GM23338 (cell line): ENCODE measurements at regions not wholly inside any gene's neighbourhood (a gene's known extent, or its start where the extent isn't known, plus 50 kb on each side); places are given as distances from the start of the nearest gene placed in this dataset.

Source experiments
- ATAC-seq: fragments of 200-7000 bp; cut with Tn5 transposase; 3 replicates; pipeline ENCODE4 v1.9.1; 2020
- DNase-seq: peaks from one replicate; pipeline ENCODE4 v3.0.0-alpha.2; 2015; ENCODE audit warnings: low spot score
- H2AFZ ChIP-seq: fragments of 200-600 bp; sonication (generic); 2 replicates; pipeline ENCODE4 v1.8.0; 2016; ENCODE audit warnings: antibody characterized with exemption, mild to moderate bottlenecking, moderate library complexity
- H3F3A ChIP-seq: fragments of 200-600 bp; sonication (generic); replicated peaks from 2 replicates; pipeline ENCODE4 v1.8.0; 2017; ENCODE audit warnings: antibody characterized with exemption, mixed run types, low read depth
- H3K27ac ChIP-seq: fragments of 200-600 bp; sonication (generic); 2 replicates; pipeline ENCODE4 v1.6.1; 2016; ENCODE audit warnings: low read depth
- H3K27me3 ChIP-seq: fragments of 200-600 bp; sonication (generic); 2 replicates; pipeline ENCODE4 v1.8.0; 2016; ENCODE audit warnings: mild to moderate bottlenecking, mixed run types, moderate library complexity; ENCODE audit not compliant: insufficient read depth
- H3K36me3 ChIP-seq: fragments of 200-600 bp; sonication (generic); 2 replicates; pipeline ENCODE4 v1.8.0; 2016; ENCODE audit warnings: mild to moderate bottlenecking; ENCODE audit not compliant: insufficient read depth
- H3K4me1 ChIP-seq: fragments of 200-600 bp; sonication (generic); 2 replicates; pipeline ENCODE4 v1.8.0; 2016; ENCODE audit warnings: mild to moderate bottlenecking, moderate library complexity; ENCODE audit not compliant: insufficient read depth
- H3K4me2 ChIP-seq: fragments of 200-600 bp; sonication (generic); 2 replicates; pipeline ENCODE4 v1.7.1; 2017; ENCODE audit warnings: mixed run types
- H3K4me3 ChIP-seq: fragments of 200-600 bp; sonication (generic); 2 replicates; pipeline ENCODE4 v1.6.1; 2016; ENCODE audit warnings: mixed run types
- H3K79me2 ChIP-seq: fragments of 200-600 bp; sonication (generic); replicated peaks from 2 replicates; pipeline ENCODE4 v1.8.0; 2017; ENCODE audit warnings: mild to moderate bottlenecking; ENCODE audit not compliant: insufficient read depth
- H3K9me2 ChIP-seq: fragments of 200-600 bp; sonication (generic); 2 replicates; pipeline ENCODE4 v1.8.0; 2017; ENCODE audit not compliant: insufficient read depth
- H4K20me1 ChIP-seq: fragments of 200-600 bp; sonication (generic); replicated peaks from 2 replicates; pipeline ENCODE4 v1.8.0; 2017; ENCODE audit warnings: mild to moderate bottlenecking; ENCODE audit not compliant: insufficient read depth
- H3K27ac Mint-ChIP-seq: 2 replicates; pipeline ENCODE4 v1.8.0; 2020; ENCODE audit warnings: inconsistent platforms, mild to moderate bottlenecking, moderate library complexity, mixed read lengths
- H3K27me3 Mint-ChIP-seq: 3 replicates; pipeline ENCODE4 v1.8.0; 2022; ENCODE audit warnings: low read depth, mild to moderate bottlenecking, moderate library complexity, mixed read lengths, inconsistent platforms; ENCODE audit not compliant: insufficient read depth, poor library complexity
- H3K36me3 Mint-ChIP-seq: 3 replicates; pipeline ENCODE4 v1.8.0; 2021; ENCODE audit warnings: low read depth, mild to moderate bottlenecking, inconsistent platforms, moderate library complexity, mixed read lengths
- H3K4me1 Mint-ChIP-seq: 3 replicates; pipeline ENCODE4 v1.8.0; 2020; ENCODE audit warnings: mild to moderate bottlenecking, inconsistent platforms, mixed read lengths
- H3K4me3 Mint-ChIP-seq: 3 replicates; pipeline ENCODE4 v1.8.0; 2021; ENCODE audit warnings: moderate library complexity, mild to moderate bottlenecking, inconsistent platforms, mixed read lengths
- H3K9me3 Mint-ChIP-seq: 3 replicates; pipeline ENCODE4 v1.8.0; 2020; ENCODE audit warnings: moderate library complexity, mild to moderate bottlenecking, inconsistent platforms, mixed read lengths
- CREB1 ChIP-seq: fragments of 250-450 bp; sonication (Bioruptor Pico); IDR thresholded peaks from 2 replicates; pipeline ENCODE4 v1.5.0; 2020; ENCODE audit warnings: low read depth, mild to moderate bottlenecking, moderate library complexity
- CTCF ChIP-seq, 2 experiments: fragments of 200-600 bp in 1 of 2; sonication (generic) in 1 of 2; conservative IDR thresholded peaks; 2 replicates each; pipeline versions ENCODE4 v1.5.1 to v1.6.1; 2016 to 2017; ENCODE audit warnings: antibody characterized with exemption in 2 of 2, low read depth in 2 of 2, mild to moderate bottlenecking in 2 of 2, moderate library complexity in 1 of 2
- ETS1 ChIP-seq: IDR thresholded peaks from 2 replicates; pipeline ENCODE4 v1.6.1; 2016; ENCODE audit warnings: antibody characterized with exemption
- EZH2 ChIP-seq: fragments of 200-600 bp; sonication (generic); IDR thresholded peaks from one replicate; pipeline ENCODE4 v1.8.0; 2017; ENCODE audit warnings: antibody characterized with exemption, mild to moderate bottlenecking, low read depth; ENCODE audit not compliant: unreplicated experiment
- JUNB ChIP-seq: IDR thresholded peaks from one replicate; pipeline ENCODE4 v1.6.1; 2016; ENCODE audit warnings: antibody characterized with exemption; ENCODE audit not compliant: unreplicated experiment
- NANOG ChIP-seq: IDR thresholded peaks from 2 replicates; pipeline ENCODE4 v1.6.1; 2016; ENCODE audit warnings: antibody characterized with exemption, borderline replicate concordance
- ZNF331 ChIP-seq: fragments of 250-450 bp; sonication (Bioruptor Pico); IDR thresholded peaks from 2 replicates; pipeline ENCODE4 v1.5.0; 2020; ENCODE audit warnings: low read depth, mild to moderate bottlenecking, moderate library complexity
- ZNF462 ChIP-seq: fragments of 250-450 bp; sonication (Bioruptor Pico); IDR thresholded peaks from 2 replicates; pipeline ENCODE4 v1.5.0; 2020; ENCODE audit warnings: mild to moderate bottlenecking, moderate library complexity

GRCh38 chr5:133794771-133795415 is 173.5 kb downstream of the C5orf15 start:
- H3K27ac Mint-ChIP-seq, result no peak overlapping the region
- H3K27me3 ChIP-seq, result no peaks in the 10 kb centered on the region
- H3K9me2 ChIP-seq, result 0 out of 2 replicates have a peak, but pooled peaks cover 2% of the 10 kb centered on the region
- H3K4me3 ChIP-seq, result no peak overlapping the region
- H3K4me1 ChIP-seq, result no peaks in the 10 kb centered on the region; the same call in 1 of the 2 replicates
- H3K4me2 ChIP-seq, result no peak overlapping the region
- peak overlapping the region; percentile 7 for H2AFZ ChIP-seq
- no peaks in the 10 kb centered on the region for H3K36me3 Mint-ChIP-seq
- no peak for TF ChIP-seq CTCF (conservative IDR thresholded peaks at IDR 0.05; ENCODE audit: low read depth in 2 of 2)
- peak; percentile 3 for DNase-seq
- no peak overlapping the region for H3K27ac ChIP-seq
- no peaks in the 10 kb centered on the region for H3K36me3 ChIP-seq
- H3K79me2 ChIP-seq, result no peaks in the 10 kb centered on the region
- no peaks in the 10 kb centered on the region for H3K9me3 Mint-ChIP-seq
- H3F3A ChIP-seq, result no peaks in the 10 kb centered on the region
- no peaks in the 10 kb centered on the region for H4K20me1 ChIP-seq
- H3K27me3 Mint-ChIP-seq, result peaks cover 5% of the 10 kb centered on the region
- no peak overlapping the region for H3K4me3 Mint-ChIP-seq
- peaks cover 13% of the 10 kb centered on the region for H3K4me1 Mint-ChIP-seq
- peak; percentile 26; the same call in 2 of the 3 replicates for ATAC-seq

GRCh38 chr5:133793756-133794465 is 174.5 kb downstream of the C5orf15 start:
- Histone ChIP-seq H3K4me1 (no peaks in the 10 kb centered on the region; the same call in 1 of the 2 replicates), H3K9me2 (peaks cover 2% of the 10 kb centered on the region; the same call in 1 of the 2 replicates), H2AFZ (no peak overlapping the region), H3K36me3 (no peaks in the 10 kb centered on the region), H4K20me1 (no peaks in the 10 kb centered on the region), H3K4me3 (no peak overlapping the region), H3K27ac (no peak overlapping the region), H3F3A (no peaks in the 10 kb centered on the region), H3K4me2 (no peak overlapping the region), H3K79me2 (no peaks in the 10 kb centered on the region), H3K27me3 (no peaks in the 10 kb centered on the region)
- Mint-ChIP-seq H3K27ac (no peak overlapping the region), H3K9me3 (no peaks in the 10 kb centered on the region), H3K27me3 (peaks cover 4% of the 10 kb centered on the region), H3K36me3 (no peaks in the 10 kb centered on the region), H3K4me1 (peaks cover 18% of the 10 kb centered on the region), H3K4me3 (no peak overlapping the region)
- DNase-seq (no peak), ATAC-seq (no peak)
- no peak for TF ChIP-seq CREB1 (CRISPR knock-in tag)
- no peak for TF ChIP-seq ETS1
- TF ChIP-seq NANOG, result no peak
- no peak for TF ChIP-seq ZNF462 (CRISPR knock-in tag)
- no peak for TF ChIP-seq EZH2
- no peak for TF ChIP-seq JUNB
- no peak for TF ChIP-seq ZNF331 (CRISPR knock-in tag)
